Peyer's patch (tissue), 4 donors: ENCODE measurements at regions not wholly inside any gene's neighbourhood (a gene's known extent, or its start where the extent isn't known, plus 50 kb on each side); places are given as distances from the start of the nearest gene placed in this dataset.

ENCODE experiments used
- DNase-seq, 3 donors: peaks; one replicate each; pipeline ENCODE4 v3.0.0-alpha.2; 2017 to 2019
- H3K27ac ChIP-seq, 4 donors: fragments of 200-600 bp; sonication (generic); one replicate each; pipeline ENCODE4 v1.5.1; 2016 to 2019
- H3K27me3 ChIP-seq, 2 donors: fragments of 200-600 bp; sonication (generic); one replicate each; pipeline ENCODE4 v1.5.1; 2019
- H3K36me3 ChIP-seq, 3 donors: fragments of 200-600 bp; sonication (generic); one replicate each; pipeline ENCODE4 v1.5.1; 2016 to 2019
- H3K4me1 ChIP-seq, 4 donors: fragments of 200-600 bp; sonication (generic); one replicate each; pipeline ENCODE4 v1.5.1; 2016 to 2019
- H3K4me3 ChIP-seq, 4 donors: fragments of 200-600 bp; sonication (generic); 1 replicate in 3 of 4; 2 replicates in 1 of 4; pipeline ENCODE4 v1.5.1; 2016 to 2019; ENCODE audit warnings: mild to moderate bottlenecking in 1 of 4
- H3K9me3 ChIP-seq, 4 donors: fragments of 200-600 bp; sonication (generic); one replicate each; pipeline ENCODE4 v1.5.1; 2016 to 2019; ENCODE audit warnings: mild to moderate bottlenecking in 1 of 4
- CTCF ChIP-seq, 6 experiments: fragments of 450-650 bp in 4 of 6; fragments of 200-600 bp in 2 of 6; sonication (generic) in 1 of 6; IDR thresholded peaks; one replicate each; pipeline ENCODE4 v1.5.1; 2017 to 2019; ENCODE audit warnings: antibody characterized with exemption in 6 of 6, mild to moderate bottlenecking in 3 of 6, moderate library complexity in 1 of 6
- POLR2A ChIP-seq, 2 donors: fragments of 450-650 bp; IDR thresholded peaks; one replicate each; pipeline ENCODE4 v1.5.1; 2017; ENCODE audit warnings: antibody characterized with exemption in 2 of 2, mild to moderate bottlenecking in 2 of 2, moderate library complexity in 2 of 2

- Histone ChIP-seq H3K4me3 (no peak overlapping the region), H3K4me1 (no peaks in the 10 kb centered on the region), H3K9me3 (peaks cover 0 to 2% (median 0%) of the 10 kb centered on the region in 4 donors), H3K27me3 (no peaks in the 10 kb centered on the region), H3K27ac (no peak overlapping the region), H3K36me3 (no peaks in the 10 kb centered on the region)
- TF ChIP-seq CTCF (IDR thresholded peaks at IDR 0.05), result no peak
- no peak for TF ChIP-seq POLR2A (IDR thresholded peaks at IDR 0.05)
- no peak for DNase-seq
These were observed 358.5 kb upstream of the ERCC4 start for GRCh38 chr16:13561291-13562070.

- Histone ChIP-seq H3K36me3 (no peaks in the 10 kb centered on the region), H3K27me3 (no peaks in the 10 kb centered on the region), H3K4me1 (no peaks in the 10 kb centered on the region), H3K9me3 (no peaks in the 10 kb centered on the region), H3K27ac (no peak overlapping the region), H3K4me3 (no peak overlapping the region)
- TF ChIP-seq POLR2A (IDR thresholded peaks at IDR 0.05) (no peak), CTCF (IDR thresholded peaks at IDR 0.05) (no peak)
- DNase-seq, result no peak
These were observed 351.2 kb upstream of the ERCC4 start for GRCh38 chr16:13568803-13569202.

GRCh38 chr16:13569986-13570385, 350.0 kb upstream of the ERCC4 start:
- no peaks in the 10 kb centered on the region for H3K4me1 ChIP-seq
- no peak for TF ChIP-seq POLR2A (IDR thresholded peaks at IDR 0.05)
- TF ChIP-seq CTCF (IDR thresholded peaks at IDR 0.05), result no peak

GRCh38 chr16:13571036-13571435, 348.9 kb upstream of the ERCC4 start:
- no peak overlapping the region for H3K27ac ChIP-seq
- H3K4me1 ChIP-seq, result no peaks in the 10 kb centered on the region
- H3K9me3 ChIP-seq, result no peaks in the 10 kb centered on the region
- TF ChIP-seq POLR2A (IDR thresholded peaks at IDR 0.05) (no peak), CTCF (IDR thresholded peaks at IDR 0.05) (no peak)
- H3K27me3 ChIP-seq, result no peaks in the 10 kb centered on the region
- H3K4me3 ChIP-seq, result no peak overlapping the region
- H3K36me3 ChIP-seq, result no peaks in the 10 kb centered on the region
- DNase-seq, result no peak

More at GRCh38 chr16:13569986-13570385, 350.0 kb upstream of the ERCC4 start:
- DNase-seq, result no peak
- Histone ChIP-seq H3K36me3 (no peaks in the 10 kb centered on the region), H3K27me3 (no peaks in the 10 kb centered on the region), H3K27ac (no peak overlapping the region), H3K9me3 (no peaks in the 10 kb centered on the region), H3K4me3 (no peak overlapping the region)

GRCh38 chr16:13573903-13574302, 346.1 kb upstream of the ERCC4 start:
- H3K27me3 ChIP-seq, result no peaks in the 10 kb centered on the region
- no peaks in the 10 kb centered on the region for H3K4me1 ChIP-seq
- TF ChIP-seq CTCF (IDR thresholded peaks at IDR 0.05) (no peak), POLR2A (IDR thresholded peaks at IDR 0.05) (no peak)
- H3K9me3 ChIP-seq, result no peaks in the 10 kb centered on the region
- no peak overlapping the region for H3K27ac ChIP-seq
- no peak for DNase-seq
- H3K4me3 ChIP-seq, result no peak overlapping the region
- no peaks in the 10 kb centered on the region for H3K36me3 ChIP-seq
